Esophagus squamous epithelium (tissue), 4 donors: ENCODE measurements at regions not wholly inside any gene's neighbourhood (a gene's known extent, or its start where the extent isn't known, plus 50 kb on each side); places are given as distances from the start of the nearest gene placed in this dataset.

Experiments
- CTCF ChIP-seq, 6 experiments: fragments of 450-650 bp in 4 of 6; fragments of 200-600 bp in 2 of 6; sonication (generic) in 2 of 6; IDR thresholded peaks; one replicate each; pipeline ENCODE4 v1.5.1; 2016 to 2019; ENCODE audit warnings: antibody characterized with exemption in 6 of 6, mild to moderate bottlenecking in 4 of 6, moderate library complexity in 4 of 6
- POLR2A ChIP-seq, 4 donors: fragments of 450-650 bp; IDR thresholded peaks; one replicate each; pipeline ENCODE4 v1.6.1; 2017; ENCODE audit warnings: antibody characterized with exemption in 4 of 4, mild to moderate bottlenecking in 4 of 4, moderate library complexity in 3 of 4

- TF ChIP-seq CTCF (IDR thresholded peaks at IDR 0.05) (no peak), POLR2A (IDR thresholded peaks at IDR 0.05) (no peak)
These were observed 221.9 kb upstream of the SLC10A2 start for GRCh38 chr13:103288114-103288513.
